Ishikawa (cell line): ENCODE measurements at regions not wholly inside any gene's neighbourhood (a gene's known extent, or its start where the extent isn't known, plus 50 kb on each side); places are given as distances from the start of the nearest gene placed in this dataset.

Experiments
- CEBPB ChIP-seq: IDR thresholded peaks from 2 replicates; pipeline ENCODE4 v1.6.1; 2012
- CREB1 ChIP-seq: IDR thresholded peaks from 2 replicates; pipeline ENCODE4 v1.6.1; 2012; ENCODE audit warnings: low read depth
- EGR1 ChIP-seq: IDR thresholded peaks from 2 replicates; pipeline ENCODE4 v1.6.1; 2012
- EP300 ChIP-seq: IDR thresholded peaks from 2 replicates; pipeline ENCODE4 v1.6.1; 2012; ENCODE audit warnings: borderline replicate concordance
- FOXM1 ChIP-seq: IDR thresholded peaks from 2 replicates; pipeline ENCODE4 v1.6.1; 2012; ENCODE audit warnings: low read depth, borderline replicate concordance
- MAX ChIP-seq: IDR thresholded peaks from 2 replicates; pipeline ENCODE4 v1.6.1; 2012
- NFIC ChIP-seq: IDR thresholded peaks from 2 replicates; pipeline ENCODE4 v1.6.1; 2012
- RAD21 ChIP-seq: IDR thresholded peaks from 2 replicates; pipeline ENCODE4 v1.6.1; 2012; ENCODE audit warnings: low read depth
- REST ChIP-seq: IDR thresholded peaks from 2 replicates; pipeline ENCODE4 v1.6.1; 2012; ENCODE audit warnings: low read depth, mild to moderate bottlenecking
- TAF1 ChIP-seq: IDR thresholded peaks from 2 replicates; pipeline ENCODE4 v1.6.1; 2012; ENCODE audit warnings: low read depth, mild to moderate bottlenecking
- TCF12 ChIP-seq: IDR thresholded peaks from 2 replicates; pipeline ENCODE4 v1.6.1; 2012; ENCODE audit warnings: low read depth
- TEAD4 ChIP-seq: IDR thresholded peaks from 2 replicates; pipeline ENCODE4 v1.6.1; 2012
- USF1 ChIP-seq: IDR thresholded peaks from 2 replicates; pipeline ENCODE4 v1.6.1; 2012
- YY1 ChIP-seq: IDR thresholded peaks from 2 replicates; pipeline ENCODE4 v1.6.1; 2012; ENCODE audit warnings: low read depth
- ZBTB7A ChIP-seq: IDR thresholded peaks from 2 replicates; pipeline ENCODE4 v1.6.1; 2012; ENCODE audit warnings: low read depth

DNA sequence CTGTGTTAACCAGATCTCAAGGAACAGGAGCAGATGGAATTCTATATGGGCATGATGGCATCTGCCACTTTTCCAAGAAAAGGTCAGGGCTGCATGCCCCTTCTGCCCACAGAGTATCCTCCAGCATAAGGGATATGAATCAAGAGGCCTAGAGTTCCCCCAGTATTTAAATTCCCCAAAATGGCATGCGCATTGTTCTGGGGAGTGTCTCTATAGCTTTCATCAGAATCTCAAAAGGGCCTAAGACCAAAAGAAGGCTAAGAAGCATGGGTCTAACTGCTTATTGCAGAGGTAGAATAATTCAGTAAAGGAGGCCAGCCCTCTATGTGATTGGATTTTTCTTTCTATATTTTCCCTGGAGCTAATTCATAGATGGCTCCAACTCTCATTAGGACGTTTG, 114.2 kb upstream of the SPIN1 start:
- TF ChIP-seq CEBPB = no peak
- no peak for TF ChIP-seq YY1
- TF ChIP-seq TAF1 = no peak
- TF ChIP-seq REST = no peak
- TF ChIP-seq EP300 = no peak
- no peak for TF ChIP-seq CREB1
- TF ChIP-seq USF1 = no peak
- no peak for TF ChIP-seq TEAD4
- TF ChIP-seq RAD21 = no peak
- TF ChIP-seq FOXM1 = no peak
- TF ChIP-seq TCF12 = no peak
- no peak for TF ChIP-seq ZBTB7A
- TF ChIP-seq EGR1 = no peak
- TF ChIP-seq MAX = no peak
- TF ChIP-seq NFIC = no peak

DNA sequence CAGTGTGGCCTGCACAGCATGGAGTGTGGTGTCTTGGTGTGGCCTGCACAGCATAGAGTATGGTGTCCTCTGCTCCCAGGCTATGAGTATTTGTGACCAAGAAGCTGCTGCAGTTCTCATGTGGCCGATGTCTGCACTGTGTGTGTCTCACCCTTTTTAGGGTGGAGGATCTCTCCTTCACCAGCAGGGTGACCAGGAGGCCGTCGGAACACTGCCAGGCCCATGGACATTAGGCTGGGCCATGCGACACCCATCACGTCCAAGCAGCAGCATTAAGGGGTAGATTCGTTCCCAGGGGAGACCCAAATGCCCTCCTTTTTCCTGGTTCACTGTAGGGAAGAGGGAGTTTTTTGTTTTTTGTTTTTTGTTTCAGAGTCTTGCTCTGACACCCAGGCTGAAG, 115.3 kb upstream of the SPIN1 start:
- TF ChIP-seq FOXM1 = no peak
- no peak for TF ChIP-seq USF1
- TF ChIP-seq EP300 = no peak
- no peak for TF ChIP-seq TCF12
- TF ChIP-seq EGR1 = no peak

DNA sequence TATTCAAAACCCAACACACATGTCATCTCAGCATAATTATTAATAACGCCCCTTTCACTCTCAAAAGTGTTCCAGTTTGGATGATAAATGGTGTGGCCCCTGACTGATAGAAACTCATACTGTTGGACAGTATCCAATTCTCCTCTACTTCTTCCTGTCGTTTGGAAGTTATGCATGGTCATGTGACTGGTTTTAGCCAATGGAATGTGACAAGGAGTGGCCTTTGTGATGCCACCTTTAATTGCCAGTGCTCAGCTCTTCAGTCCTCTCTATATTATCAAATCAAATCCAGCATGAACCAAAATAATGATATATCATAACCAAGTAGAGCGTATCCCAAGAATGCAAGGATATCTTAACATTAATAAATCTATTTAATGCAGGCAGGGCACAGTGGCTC, 117.8 kb upstream of the SPIN1 start:
- peak; percentile 89 for TF ChIP-seq USF1
- no peak for TF ChIP-seq EP300
- TF ChIP-seq NFIC = 0 out of 2 replicates have a peak, but pooled peaks have one; percentile 10
- TF ChIP-seq CEBPB = no peak

- TF ChIP-seq MAX (no peak), TCF12 (no peak), USF1 (no peak), ZBTB7A (no peak), REST (no peak), CEBPB (no peak), TEAD4 (no peak), TAF1 (no peak), FOXM1 (no peak), RAD21 (no peak), YY1 (no peak), EP300 (no peak), CREB1 (no peak), EGR1 (no peak), NFIC (no peak)
Measured at GRCh38 chr9:88268886-88269285, 119.4 kb upstream of the SPIN1 start.

DNA sequence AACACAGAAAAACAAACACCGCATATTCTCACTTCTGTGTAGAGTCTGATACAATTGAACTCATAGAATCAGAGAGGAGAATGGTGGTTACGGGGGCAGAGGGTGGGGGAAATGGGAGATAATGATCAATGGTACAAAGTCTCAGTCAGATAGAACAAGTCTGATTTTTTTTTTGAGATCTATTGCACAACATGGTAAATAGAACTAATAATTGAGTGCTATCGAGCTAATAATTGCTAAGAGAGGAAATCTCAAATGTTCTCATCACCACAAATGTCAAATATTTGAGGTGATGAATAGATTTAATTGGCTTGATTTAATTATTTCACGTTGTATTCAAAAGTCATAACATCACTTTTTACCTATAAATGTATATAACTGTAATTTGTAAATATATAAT, 121.0 kb upstream of the SPIN1 start:
- TF ChIP-seq RAD21 (no peak), FOXM1 (no peak), MAX (no peak), NFIC (no peak)

- no peak for TF ChIP-seq TAF1
- no peak for TF ChIP-seq CEBPB
- no peak for TF ChIP-seq YY1
- TF ChIP-seq USF1 = no peak
- TF ChIP-seq NFIC = no peak
- no peak for TF ChIP-seq MAX
- TF ChIP-seq FOXM1 = no peak
- no peak for TF ChIP-seq EGR1
- TF ChIP-seq RAD21 = no peak
- no peak for TF ChIP-seq CREB1
- no peak for TF ChIP-seq ZBTB7A
- TF ChIP-seq TCF12 = no peak
- TF ChIP-seq REST = no peak
- no peak for TF ChIP-seq TEAD4
- TF ChIP-seq EP300 = no peak
Measured at GRCh38 chr9:88266416-88266815, 121.8 kb upstream of the SPIN1 start.
